ENCODE measurements at regions not wholly inside any gene's neighbourhood (a gene's known extent, or its start where the extent isn't known, plus 50 kb on each side); places are given as distances from the start of the nearest gene placed in this dataset.

DNA sequence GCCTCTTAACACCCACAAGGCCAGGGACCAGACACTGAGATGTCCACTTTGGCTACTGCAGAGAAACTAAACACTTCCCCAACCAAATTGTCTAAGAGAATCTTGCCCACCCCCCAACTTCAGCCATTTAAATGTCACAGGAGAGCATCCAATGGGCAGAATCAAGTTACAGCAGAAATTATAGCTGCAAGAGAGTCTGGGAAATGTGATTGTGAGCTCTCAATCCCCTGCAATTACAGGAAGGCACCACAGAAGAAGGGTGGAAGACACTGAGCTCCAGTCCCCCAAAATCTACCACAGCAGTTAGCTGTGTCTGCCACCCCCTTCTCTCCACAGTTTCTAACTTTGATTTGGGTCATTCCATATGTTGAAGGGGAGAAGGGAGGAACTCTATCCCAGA lies 103.5 kb upstream of the ATL2 start:
- TF ChIP-seq, protein P1, sequence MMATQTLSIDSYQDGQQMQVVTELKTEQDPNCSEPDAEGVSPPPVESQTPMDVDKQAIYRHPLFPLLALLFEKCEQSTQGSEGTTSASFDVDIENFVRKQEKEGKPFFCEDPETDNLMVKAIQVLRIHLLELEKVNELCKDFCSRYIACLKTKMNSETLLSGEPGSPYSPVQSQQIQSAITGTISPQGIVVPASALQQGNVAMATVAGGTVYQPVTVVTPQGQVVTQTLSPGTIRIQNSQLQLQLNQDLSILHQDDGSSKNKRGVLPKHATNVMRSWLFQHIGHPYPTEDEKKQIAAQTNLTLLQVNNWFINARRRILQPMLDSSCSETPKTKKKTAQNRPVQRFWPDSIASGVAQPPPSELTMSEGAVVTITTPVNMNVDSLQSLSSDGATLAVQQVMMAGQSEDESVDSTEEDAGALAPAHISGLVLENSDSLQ (IDR thresholded peaks at IDR 0.05) = no peak
- TF ChIP-seq ARNT (IDR thresholded peaks at IDR 0.05) = no peak
- no peak for TF ChIP-seq HDGF (IDR thresholded peaks at IDR 0.05; ENCODE audit: borderline replicate concordance)
- TF ChIP-seq FOXM1 (IDR thresholded peaks at IDR 0.05; ENCODE audit: borderline replicate concordance) = no peak
- TF ChIP-seq BHLHE40 (IDR thresholded peaks at IDR 0.05; ENCODE audit: borderline replicate concordance) = no peak
- TF ChIP-seq CTBP1 (IDR thresholded peaks at IDR 0.05; ENCODE audit: borderline replicate concordance) = no peak
- TF ChIP-seq SP1 (IDR thresholded peaks at IDR 0.05) = no peak
- TF ChIP-seq NFRKB (IDR thresholded peaks at IDR 0.05) = no peak
- TF ChIP-seq SUZ12 (IDR thresholded peaks at IDR 0.05) = no peak
- no peak for TF ChIP-seq ELF4 (IDR thresholded peaks at IDR 0.05)
- TF ChIP-seq TARDBP (IDR thresholded peaks at IDR 0.05) = no peak
- no peak for TF ChIP-seq FOXA1 (IDR thresholded peaks at IDR 0.05)
- no peak for TF ChIP-seq LEF1 (IDR thresholded peaks at IDR 0.05; ENCODE audit: borderline replicate concordance)
- no peak for TF ChIP-seq L3MBTL2 (conservative IDR thresholded peaks at IDR 0.05)
- no peak for TF ChIP-seq ZNF384 (IDR thresholded peaks at IDR 0.05)
- CTCF ChIA-PET = no interaction called here
- DNase-seq (ENCODE audit: extremely low spot score) = no peak
- POLR2A ChIA-PET = no interaction called here

- ChIA-PET CTCF (no interaction called here), POLR2A (no interaction called here)
- TF ChIP-seq ELF4 (IDR thresholded peaks at IDR 0.05) (no peak), SP1 (IDR thresholded peaks at IDR 0.05) (no peak), FOXK2 (IDR thresholded peaks at IDR 0.05) (no peak), FOXA1 (IDR thresholded peaks at IDR 0.05) (no peak), CTBP1 (IDR thresholded peaks at IDR 0.05; ENCODE audit: borderline replicate concordance) (no peak), ZNF384 (IDR thresholded peaks at IDR 0.05) (no peak), HDGF (IDR thresholded peaks at IDR 0.05; ENCODE audit: borderline replicate concordance) (no peak), FOXM1 (IDR thresholded peaks at IDR 0.05; ENCODE audit: borderline replicate concordance) (no peak), SUZ12 (IDR thresholded peaks at IDR 0.05) (no peak), TARDBP (IDR thresholded peaks at IDR 0.05) (no peak), NFRKB (IDR thresholded peaks at IDR 0.05) (no peak), LEF1 (IDR thresholded peaks at IDR 0.05; ENCODE audit: borderline replicate concordance) (no peak), BHLHE40 (IDR thresholded peaks at IDR 0.05; ENCODE audit: borderline replicate concordance) (no peak), ARNT (IDR thresholded peaks at IDR 0.05) (no peak), L3MBTL2 (conservative IDR thresholded peaks at IDR 0.05) (no peak)
- TF ChIP-seq, protein P1 (IDR thresholded peaks at IDR 0.05) = no peak
- no peak for DNase-seq (ENCODE audit: extremely low spot score)
Observed at GRCh38 chr2:38477006-38477405, 99.9 kb upstream of the ATL2 start.

DNA sequence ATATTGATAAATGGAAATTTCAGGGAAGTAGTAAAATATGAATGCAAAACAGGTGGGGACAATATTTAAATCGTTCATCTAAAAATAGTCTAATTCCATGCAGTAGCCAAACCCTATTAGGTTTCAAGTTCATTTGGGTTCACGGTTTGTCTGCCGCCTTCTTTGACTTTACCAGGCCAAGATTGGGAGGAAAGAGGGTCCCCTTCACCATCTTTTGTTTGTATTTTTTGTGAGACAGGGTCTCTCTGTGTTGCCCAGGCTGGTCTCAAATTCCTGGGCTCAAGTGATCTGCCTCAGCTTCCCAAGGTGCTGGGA lies 98.5 kb upstream of the ATL2 start:
- no peak for DNase-seq (ENCODE audit: extremely low spot score)
- ChIA-PET POLR2A (no interaction called here), CTCF (interaction anchor here (1.9 kb wide), 1 partner anchor 10 kb away, joined by 6 read pairs; no protein-coding TSS in a partner anchor)
- TF ChIP-seq ARNT (IDR thresholded peaks at IDR 0.05) = no peak
- TF ChIP-seq NFRKB (IDR thresholded peaks at IDR 0.05) = no peak
- no peak for TF ChIP-seq ELF4 (IDR thresholded peaks at IDR 0.05)
- no peak for TF ChIP-seq HDGF (IDR thresholded peaks at IDR 0.05; ENCODE audit: borderline replicate concordance)
- no peak for TF ChIP-seq CTBP1 (IDR thresholded peaks at IDR 0.05; ENCODE audit: borderline replicate concordance)
- TF ChIP-seq LEF1 (IDR thresholded peaks at IDR 0.05; ENCODE audit: borderline replicate concordance) = no peak
- no peak for TF ChIP-seq FOXM1 (IDR thresholded peaks at IDR 0.05; ENCODE audit: borderline replicate concordance)
- no peak for TF ChIP-seq TARDBP (IDR thresholded peaks at IDR 0.05)
- TF ChIP-seq L3MBTL2 (conservative IDR thresholded peaks at IDR 0.05) = no peak
- TF ChIP-seq SUZ12 (IDR thresholded peaks at IDR 0.05) = no peak
- TF ChIP-seq BHLHE40 (IDR thresholded peaks at IDR 0.05; ENCODE audit: borderline replicate concordance) = no peak
- TF ChIP-seq SP1 (IDR thresholded peaks at IDR 0.05) = no peak
- no peak for TF ChIP-seq FOXA1 (IDR thresholded peaks at IDR 0.05)
- no peak for TF ChIP-seq FOXK2 (IDR thresholded peaks at IDR 0.05)

GRCh38 chr2:38474715-38475566 lies 97.9 kb upstream of the ATL2 start:
- DNase-seq (ENCODE audit: extremely low spot score) = no peak
- CTCF ChIA-PET = interaction anchor here (0.6 to 1.9 kb wide), 2 partner anchors 9 to 30 kb away, joined by 4 to 6 read pairs; no protein-coding TSS in a partner anchor
- TF ChIP-seq ZNF384 (IDR thresholded peaks at IDR 0.05) (no peak), FOXK2 (IDR thresholded peaks at IDR 0.05) (no peak), HDGF (IDR thresholded peaks at IDR 0.05; ENCODE audit: borderline replicate concordance) (no peak), ARNT (IDR thresholded peaks at IDR 0.05) (no peak), CTBP1 (IDR thresholded peaks at IDR 0.05; ENCODE audit: borderline replicate concordance) (no peak), BHLHE40 (IDR thresholded peaks at IDR 0.05; ENCODE audit: borderline replicate concordance) (no peak), TARDBP (IDR thresholded peaks at IDR 0.05) (no peak), SUZ12 (IDR thresholded peaks at IDR 0.05) (no peak), L3MBTL2 (conservative IDR thresholded peaks at IDR 0.05) (no peak), FOXA1 (IDR thresholded peaks at IDR 0.05) (no peak), FOXM1 (IDR thresholded peaks at IDR 0.05; ENCODE audit: borderline replicate concordance) (no peak), ELF4 (IDR thresholded peaks at IDR 0.05) (no peak), NFRKB (IDR thresholded peaks at IDR 0.05) (no peak), SP1 (IDR thresholded peaks at IDR 0.05) (no peak)
- POLR2A ChIA-PET = no interaction called here

GRCh38 chr2:38474021-38474456 lies 97.0 kb upstream of the ATL2 start:
- DNase-seq (ENCODE audit: extremely low spot score) = no peak
- ChIA-PET CTCF (interaction anchor here (1.9 kb wide), 1 partner anchor 9 kb away, joined by 6 read pairs; no protein-coding TSS in a partner anchor), POLR2A (no interaction called here)
- TF ChIP-seq BHLHE40 (IDR thresholded peaks at IDR 0.05; ENCODE audit: borderline replicate concordance) = no peak
- no peak for TF ChIP-seq LEF1 (IDR thresholded peaks at IDR 0.05; ENCODE audit: borderline replicate concordance)
- no peak for TF ChIP-seq TARDBP (IDR thresholded peaks at IDR 0.05)
- TF ChIP-seq SP1 (IDR thresholded peaks at IDR 0.05) = no peak
- TF ChIP-seq SUZ12 (IDR thresholded peaks at IDR 0.05) = no peak
- no peak for TF ChIP-seq FOXK2 (IDR thresholded peaks at IDR 0.05)
- TF ChIP-seq NFRKB (IDR thresholded peaks at IDR 0.05) = no peak
- TF ChIP-seq ZNF384 (IDR thresholded peaks at IDR 0.05) = no peak
- TF ChIP-seq, protein P1 (IDR thresholded peaks at IDR 0.05) = no peak
- no peak for TF ChIP-seq ELF4 (IDR thresholded peaks at IDR 0.05)
- TF ChIP-seq ARNT (IDR thresholded peaks at IDR 0.05) = no peak
- TF ChIP-seq CTBP1 (IDR thresholded peaks at IDR 0.05; ENCODE audit: borderline replicate concordance) = no peak
- TF ChIP-seq FOXM1 (IDR thresholded peaks at IDR 0.05; ENCODE audit: borderline replicate concordance) = no peak
- TF ChIP-seq HDGF (IDR thresholded peaks at IDR 0.05; ENCODE audit: borderline replicate concordance) = no peak
- TF ChIP-seq FOXA1 (IDR thresholded peaks at IDR 0.05) = no peak
- TF ChIP-seq L3MBTL2 (conservative IDR thresholded peaks at IDR 0.05) = no peak

All from HEK293T (cell line).